ENCODE measurements at regions not wholly inside any gene's neighbourhood (a gene's known extent, or its start where the extent isn't known, plus 50 kb on each side); places are given as distances from the start of the nearest gene placed in this dataset.

GRCh38 chrY:14360748-14361500 lies 163.4 kb upstream of the NLGN4Y start:
- TF ChIP-seq HDAC2 (IDR thresholded peaks at IDR 0.05) (no peak), RARB (CRISPR knock-in tag; IDR thresholded peaks at IDR 0.05) (no peak)
